ENCODE measurements at regions not wholly inside any gene's neighbourhood (a gene's known extent, or its start where the extent isn't known, plus 50 kb on each side); places are given as distances from the start of the nearest gene placed in this dataset.

- no peak for DNase-seq (ENCODE audit: low read depth, low spot score)
- no peak overlapping the region for H3K4me3 ChIP-seq (ENCODE audit: low read depth, low read length)
- TF ChIP-seq CTCF (IDR thresholded peaks at IDR 0.05; ENCODE audit: low read depth, low read length): no peak
- in situ Hi-C loops (cut with HindIII; ENCODE audit: low sequenced_read_pairs): no loop called here
These were observed 168.9 kb upstream of the RAB6C start for GRCh38 chr2:129810521-129810920.

GRCh38 chr2:129812071-129812470, 167.4 kb upstream of the RAB6C start:
- in situ Hi-C loops (cut with HindIII; ENCODE audit: low sequenced_read_pairs): no loop called here
- H3K4me3 ChIP-seq (ENCODE audit: low read depth, low read length): no peak overlapping the region
- TF ChIP-seq CTCF (IDR thresholded peaks at IDR 0.05; ENCODE audit: low read depth, low read length): no peak
- DNase-seq (ENCODE audit: low read depth, low spot score): no peak

DNA sequence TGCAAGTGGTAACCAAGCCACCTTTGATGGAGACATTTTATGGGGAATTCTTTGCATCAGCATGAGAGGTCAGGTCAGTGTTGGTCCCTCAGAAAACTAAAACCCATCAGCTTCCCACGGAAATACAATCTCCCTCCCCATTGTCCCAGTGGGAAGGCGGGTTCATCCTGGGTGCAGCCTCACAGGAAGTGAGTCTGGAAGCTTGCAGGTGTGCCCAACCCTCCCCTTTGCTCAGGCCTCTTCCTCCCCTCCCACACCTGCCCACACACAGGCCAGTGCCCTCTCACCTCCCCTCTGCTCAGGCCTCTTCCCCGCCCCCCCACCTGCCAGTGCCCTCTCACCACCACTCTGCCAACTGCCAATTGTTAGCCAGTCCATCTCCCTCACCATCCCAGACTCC, 166.8 kb upstream of the RAB6C start:
- no peak for DNase-seq (ENCODE audit: low read depth, low spot score)
- in situ Hi-C loops (cut with HindIII; ENCODE audit: low sequenced_read_pairs): no loop called here
- TF ChIP-seq CTCF (IDR thresholded peaks at IDR 0.05; ENCODE audit: low read depth, low read length): no peak
- H3K4me3 ChIP-seq (ENCODE audit: low read depth, low read length): no peak overlapping the region

GRCh38 chr2:129813404-129813803, 166.1 kb upstream of the RAB6C start:
- in situ Hi-C loops (cut with HindIII; ENCODE audit: low sequenced_read_pairs): no loop called here

DNA sequence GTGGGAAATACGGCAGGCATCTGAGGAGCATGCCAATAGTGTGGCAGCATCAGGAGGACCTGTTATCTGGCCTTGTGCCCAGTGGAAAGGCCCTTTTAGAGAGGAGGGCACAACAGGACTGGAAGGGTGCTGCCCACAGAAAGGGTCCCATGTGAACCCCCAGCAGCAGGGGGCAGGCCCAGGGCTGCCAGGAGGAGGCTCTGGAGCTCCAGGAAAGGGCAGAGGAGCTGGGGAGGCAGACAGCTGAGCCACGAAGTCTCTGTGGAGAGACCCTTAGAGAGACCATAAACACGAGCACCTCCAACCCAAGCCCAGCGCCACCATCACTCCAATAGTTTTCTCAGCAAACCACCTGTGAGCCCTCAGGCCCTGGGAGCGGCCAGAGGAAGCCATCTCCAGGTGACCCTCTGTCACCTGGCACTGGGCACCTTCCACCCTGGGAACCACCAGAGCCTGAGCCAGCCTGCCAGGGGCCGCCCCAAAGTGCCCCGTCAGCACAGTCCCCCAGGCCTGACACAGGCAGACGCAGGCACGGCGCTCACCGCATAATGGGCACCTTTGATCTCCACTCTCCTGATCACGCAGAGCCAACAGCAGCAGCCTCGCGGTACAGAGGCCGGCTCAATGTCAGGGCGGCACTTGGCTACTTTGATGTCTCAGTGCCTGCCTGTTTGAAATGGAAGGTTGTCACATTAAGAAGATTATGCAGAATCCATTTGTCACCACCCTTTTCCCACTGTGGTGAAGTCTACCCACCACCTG, 162.5 kb upstream of the RAB6C start:
- no peak for DNase-seq (ENCODE audit: low read depth, low spot score)
- in situ Hi-C loops (cut with HindIII; ENCODE audit: low sequenced_read_pairs): no loop called here
- TF ChIP-seq CTCF (IDR thresholded peaks at IDR 0.05; ENCODE audit: low read depth, low read length): no peak
- no peak overlapping the region for H3K4me3 ChIP-seq (ENCODE audit: low read depth, low read length)

More at GRCh38 chr2:129813404-129813803, 166.1 kb upstream of the RAB6C start:
- H3K4me3 ChIP-seq (ENCODE audit: low read depth, low read length): no peak overlapping the region
- no peak for TF ChIP-seq CTCF (IDR thresholded peaks at IDR 0.05; ENCODE audit: low read depth, low read length)
- no peak for DNase-seq (ENCODE audit: low read depth, low spot score)

- DNase-seq (ENCODE audit: low read depth, low spot score): no peak
- H3K4me3 ChIP-seq (ENCODE audit: low read depth, low read length): no peak overlapping the region
- in situ Hi-C loops (cut with HindIII; ENCODE audit: low sequenced_read_pairs): no loop called here
- TF ChIP-seq CTCF (IDR thresholded peaks at IDR 0.05; ENCODE audit: low read depth, low read length): no peak
These were observed 159.6 kb upstream of the RAB6C start for GRCh38 chr2:129819855-129820254.
